GM18907 (cell line): ENCODE measurements at regions not wholly inside any gene's neighbourhood (a gene's known extent, or its start where the extent isn't known, plus 50 kb on each side); places are given as distances from the start of the nearest gene placed in this dataset.

Source experiments
- ATAC-seq: cut with Tn5 transposase; IDR thresholded peaks from one replicate; pipeline ENCODE4 v1.9.1; 2021; ENCODE audit warnings: mild to moderate bottlenecking, moderate library complexity; ENCODE audit not compliant: unreplicated experiment

GRCh38 chr1:29639156-29639736, 402.9 kb downstream of the PTPRU start:
- no peak for ATAC-seq

GRCh38 chr1:29638281-29638680, 402.0 kb downstream of the PTPRU start:
- no peak for ATAC-seq

- no peak for ATAC-seq
Measured at GRCh38 chr1:29636936-29637335, 400.6 kb downstream of the PTPRU start.

GRCh38 chr1:29635501-29636263, 399.4 kb downstream of the PTPRU start:
- ATAC-seq: no peak

DNA sequence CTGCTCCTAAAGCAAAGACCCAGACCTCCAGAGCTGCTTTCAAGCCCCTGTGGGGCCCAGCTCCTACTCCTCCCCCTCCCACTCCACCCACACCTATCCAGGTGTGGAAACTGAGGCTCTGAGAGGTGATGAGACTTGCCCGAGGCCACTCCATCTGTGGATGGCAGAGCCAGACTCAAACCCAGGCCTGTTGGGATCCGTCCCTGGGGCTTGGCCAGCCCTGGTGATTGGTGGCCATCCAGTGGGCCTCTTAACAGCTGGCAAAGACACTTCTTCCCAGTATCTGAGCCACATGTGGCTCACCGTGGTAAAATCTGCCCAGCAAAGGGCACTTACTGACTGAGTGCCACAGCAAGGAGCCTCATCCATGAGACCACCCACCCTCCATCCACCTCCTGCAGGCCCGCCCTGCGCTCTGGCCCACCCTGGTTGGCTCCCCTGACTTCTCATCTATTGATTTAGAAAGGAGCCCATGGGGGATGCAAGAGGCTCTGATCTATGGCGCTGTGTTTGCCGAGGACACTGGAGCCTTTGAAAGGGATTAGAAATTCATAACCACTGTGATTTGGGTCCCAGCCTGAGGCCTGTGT, 398.5 kb downstream of the PTPRU start:
- no peak for ATAC-seq

GRCh38 chr1:29634324-29634723, 398.0 kb downstream of the PTPRU start:
- ATAC-seq: no peak

GRCh38 chr1:29633771-29634170, 397.4 kb downstream of the PTPRU start:
- no peak for ATAC-seq

- no peak for ATAC-seq
Measured at GRCh38 chr1:29632806-29633615, 396.7 kb downstream of the PTPRU start.

GRCh38 chr1:29631836-29632805, 395.8 kb downstream of the PTPRU start:
- no peak for ATAC-seq

DNA sequence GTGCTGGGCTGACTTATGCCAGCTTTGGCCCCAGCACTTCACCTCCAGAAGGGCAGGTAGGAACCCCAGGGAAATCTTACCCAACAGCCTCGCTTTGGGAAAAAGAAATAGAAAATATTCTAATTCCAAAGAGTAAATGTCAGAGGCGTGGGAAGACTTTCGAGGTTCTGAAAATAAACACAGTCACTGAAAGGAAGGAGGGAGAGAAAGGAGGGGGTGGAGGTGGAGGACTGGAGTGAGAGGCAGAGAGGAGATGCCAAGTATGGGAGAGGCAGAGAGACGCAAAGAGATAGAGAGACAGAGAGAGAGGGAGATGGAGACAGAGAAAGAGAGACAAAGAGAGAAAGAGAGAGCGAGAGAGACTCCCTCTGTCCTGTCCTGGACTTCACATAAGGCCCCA, 395.0 kb downstream of the PTPRU start:
- ATAC-seq: no peak

- ATAC-seq: no peak
Measured at GRCh38 chr1:29630756-29631155, 394.4 kb downstream of the PTPRU start.

- ATAC-seq: no peak
Measured at GRCh38 chr1:29629814-29630516, 393.6 kb downstream of the PTPRU start.

DNA sequence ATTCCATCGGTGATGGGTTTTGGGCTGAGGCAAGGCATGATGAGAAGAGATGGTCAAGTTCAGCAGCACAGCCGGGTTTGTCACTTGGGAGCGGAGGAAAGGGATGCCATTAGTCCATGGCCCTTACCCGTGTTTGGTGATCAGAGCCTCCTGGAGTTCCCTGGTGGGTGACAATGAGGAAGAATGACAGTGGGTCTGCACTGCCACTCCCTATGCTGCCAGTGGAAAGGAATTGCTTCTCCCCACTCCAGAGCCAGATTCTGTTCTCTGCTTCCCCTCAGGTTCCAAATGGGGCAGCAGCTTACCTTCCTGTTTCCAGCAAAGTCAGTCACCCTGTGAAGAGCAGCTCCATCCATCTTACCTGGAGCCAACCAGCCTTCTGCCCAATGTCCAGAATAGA, 393.1 kb downstream of the PTPRU start:
- ATAC-seq: no peak

- ATAC-seq: no peak
Measured at GRCh38 chr1:29628190-29628589, 391.9 kb downstream of the PTPRU start.

GRCh38 chr1:29626726-29627125, 390.4 kb downstream of the PTPRU start:
- no peak for ATAC-seq

- ATAC-seq: no peak
Measured at GRCh38 chr1:29626066-29626465, 389.7 kb downstream of the PTPRU start.

DNA sequence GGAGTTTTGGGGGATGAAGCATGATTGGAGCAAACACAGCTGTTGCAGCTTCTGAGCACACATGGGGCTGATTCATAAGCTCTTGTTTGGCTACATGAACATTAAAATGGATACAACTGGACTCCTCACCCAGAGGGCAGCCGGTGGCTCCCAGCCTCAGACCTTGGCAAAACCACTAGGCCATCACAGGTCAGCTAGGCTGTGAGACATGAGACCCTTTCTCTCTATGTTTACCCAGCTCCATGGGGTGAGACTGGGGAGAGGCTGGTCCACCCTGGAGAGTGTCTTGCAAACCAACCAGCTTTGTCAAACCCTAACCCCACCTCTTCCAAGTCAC, 388.7 kb downstream of the PTPRU start:
- ATAC-seq: no peak

GRCh38 chr1:29624320-29625083, 388.2 kb downstream of the PTPRU start:
- ATAC-seq: no peak

- no peak for ATAC-seq
Measured at GRCh38 chr1:29623501-29623900, 387.2 kb downstream of the PTPRU start.
